Endothelial cell of umbilical vein (primary cell): ENCODE measurements at regions not wholly inside any gene's neighbourhood (a gene's known extent, or its start where the extent isn't known, plus 50 kb on each side); places are given as distances from the start of the nearest gene placed in this dataset.

Experiments
- BruUV-seq: library from RNA; stranded (reverse); fragments of 400-500 nt; replicated peaks from 2 replicates; lab custom pipeline; 2021; lab: Mats Ljungman, UMichigan
- CTCF ChIA-PET: fragments of 300-600, 350-600 bp; sonication (Branson Sonifier 250); formaldehyde crosslinking; loops from one replicate; lab custom pipeline; 2021; ENCODE audit warnings: antibody characterized with exemption, inconsistent platforms; lab: Charles Lee
- POLR2A ChIA-PET: fragments of 300-600, 350-600 bp; sonication (Branson Sonifier 250); formaldehyde crosslinking; loops from one replicate; lab custom pipeline; 2021; ENCODE audit warnings: antibody characterized with exemption, inconsistent platforms; lab: Charles Lee
- DNase-seq: peaks from one replicate; pipeline ENCODE4 v3.0.0-alpha.2; 2011; ENCODE audit warnings: low read depth, low spot score
- FAIRE-seq: peaks from 2 replicates; lab custom pipeline; 2011; peaks lifted over from hg19 to GRCh38; lab: Jason Lieb, UNC
- H2AFZ ChIP-seq: 2 replicates; pipeline ENCODE4 v1.6.0; 2012; ENCODE audit warnings: low read depth, low read length, control low read depth, inconsistent platforms
- H3K27ac ChIP-seq: 2 replicates; pipeline ENCODE4 v1.5.1; 2011; ENCODE audit warnings: low read depth, mild to moderate bottlenecking, control low read depth, low read length, moderate library complexity; ENCODE audit not compliant: insufficient read depth
- H3K27me3 ChIP-seq, 2 experiments: 2 replicates each; pipeline versions ENCODE4 v1.6.0 to v1.6.1; 2011; ENCODE audit warnings: low read length in 2 of 2, mixed read lengths in 1 of 2; ENCODE audit not compliant: control insufficient read depth in 2 of 2, insufficient read depth in 2 of 2
- H3K36me3 ChIP-seq, 2 experiments: 2 replicates in 1 of 2; 3 replicates in 1 of 2; pipeline ENCODE4 v1.5.1; 2011; ENCODE audit warnings: low read length in 2 of 2, mild to moderate bottlenecking in 1 of 2, moderate library complexity in 1 of 2; ENCODE audit not compliant: control insufficient read depth in 2 of 2, insufficient read depth in 2 of 2; ENCODE audit errors: extremely low read depth in 1 of 2
- H3K4me1 ChIP-seq: 3 replicates; pipeline ENCODE4 v1.5.1; 2011; ENCODE audit warnings: mild to moderate bottlenecking, low read length; ENCODE audit not compliant: control insufficient read depth, insufficient read depth; ENCODE audit errors: extremely low read depth
- H3K4me2 ChIP-seq: 2 replicates; pipeline ENCODE4 v1.6.1; 2011; ENCODE audit warnings: low read length, control low read depth, mixed read lengths; ENCODE audit not compliant: insufficient read depth
- H3K4me3 ChIP-seq, 3 experiments: fragments of 200-600 bp in 1 of 3; sonication (generic), shearing (Covaris generic) in 1 of 3; replicated peaks in 1 of 3; 2 replicates each; pipeline ENCODE4 v1.5.1; 2011 to 2016; ENCODE audit warnings: control low read depth in 3 of 3, low read length in 3 of 3, mild to moderate bottlenecking in 2 of 3, inconsistent platforms in 1 of 3, low read depth in 1 of 3, moderate library complexity in 1 of 3; ENCODE audit not compliant: insufficient read depth in 1 of 3
- H3K79me2 ChIP-seq: 2 replicates; pipeline ENCODE4 v1.6.0; 2012; ENCODE audit warnings: low read length, inconsistent platforms; ENCODE audit not compliant: control insufficient read depth, insufficient read depth
- H3K9ac ChIP-seq: replicated peaks from 2 replicates; pipeline ENCODE3; 2011; ENCODE audit warnings: low read length, control low read depth; ENCODE audit not compliant: insufficient read depth; ENCODE audit errors: extremely low read depth
- H3K9me1 ChIP-seq: replicated peaks from 3 replicates; pipeline ENCODE4 v1.6.0; 2011; ENCODE audit warnings: mild to moderate bottlenecking, low read length; ENCODE audit not compliant: control insufficient read depth, insufficient read depth; ENCODE audit errors: extremely low read depth
- H3K9me3 ChIP-seq: replicated peaks from 2 replicates; pipeline ENCODE4 v1.5.1; 2012; ENCODE audit warnings: low read length, inconsistent platforms; ENCODE audit not compliant: control insufficient read depth, insufficient read depth
- H4K20me1 ChIP-seq: replicated peaks from 2 replicates; pipeline ENCODE3; 2011; ENCODE audit warnings: mild to moderate bottlenecking, low read length; ENCODE audit not compliant: control insufficient read depth, insufficient read depth; ENCODE audit errors: extremely low read depth
- CTCF ChIP-seq, 2 donors: IDR thresholded peaks; 1 replicate in 1 of 2; 2 replicates in 1 of 2; pipeline ENCODE4 v1.5.1; 2011; ENCODE audit warnings: low read length in 2 of 2, mild to moderate bottlenecking in 2 of 2, moderate library complexity in 2 of 2, control low read depth in 1 of 2, inconsistent platforms in 1 of 2, low read depth in 1 of 2; ENCODE audit not compliant: insufficient read depth in 1 of 2; ENCODE audit errors: extremely low read depth in 1 of 2
- EZH2 ChIP-seq: IDR thresholded peaks from 2 replicates; pipeline ENCODE4 v1.6.1; 2012; ENCODE audit warnings: borderline replicate concordance, low read depth, mild to moderate bottlenecking, moderate library complexity, low read length, inconsistent platforms; ENCODE audit not compliant: severe bottlenecking
- FOS ChIP-seq: IDR thresholded peaks from 2 replicates; pipeline ENCODE4 v1.6.1; 2011; ENCODE audit warnings: mild to moderate bottlenecking, low read length, moderate library complexity, borderline replicate concordance; ENCODE audit not compliant: insufficient read depth
- GATA2 ChIP-seq: IDR thresholded peaks from 2 replicates; pipeline ENCODE4 v1.7.0; 2011; ENCODE audit warnings: low read depth, mild to moderate bottlenecking, moderate library complexity, mixed read lengths, low read length; ENCODE audit not compliant: insufficient read length, insufficient read depth
- JUN ChIP-seq: IDR thresholded peaks from 2 replicates; pipeline ENCODE4 v1.6.1; 2011; ENCODE audit warnings: borderline replicate concordance, low read depth; ENCODE audit not compliant: insufficient read length, insufficient read depth
- MAX ChIP-seq: IDR thresholded peaks from 2 replicates; pipeline ENCODE4 v1.6.1; 2011; ENCODE audit not compliant: insufficient read depth, insufficient read length
- MYC ChIP-seq: IDR thresholded peaks from one replicate; pipeline ENCODE4 v1.6.1; 2011; ENCODE audit warnings: mild to moderate bottlenecking, low read depth, low read length
- POLR2A ChIP-seq: IDR thresholded peaks from 2 replicates; pipeline ENCODE4 v1.6.1; 2012; ENCODE audit warnings: low read depth, mild to moderate bottlenecking, control low read depth, low read length
- POLR2AphosphoS5 ChIP-seq: IDR thresholded peaks from 2 replicates; pipeline ENCODE4 v1.6.1; 2012; ENCODE audit warnings: low read depth, mild to moderate bottlenecking, control low read depth, low read length, moderate library complexity; ENCODE audit not compliant: insufficient read depth
- dilution Hi-C: fragments of 300-500 bp; cut with MboI; formaldehyde crosslinking; loops from one replicate; pipeline ENCODE4 v1.15.0; 2019; ENCODE audit warnings: low sequenced_read_pairs; ENCODE audit not compliant: extremely low pct_ligation_motif_present
- intact Hi-C: fragments of 100-400 bp; cut with micrococcal nuclease; formaldehyde crosslinking; loops from one replicate; pipeline ENCODE4 v1.10.0; 2022

DNA sequence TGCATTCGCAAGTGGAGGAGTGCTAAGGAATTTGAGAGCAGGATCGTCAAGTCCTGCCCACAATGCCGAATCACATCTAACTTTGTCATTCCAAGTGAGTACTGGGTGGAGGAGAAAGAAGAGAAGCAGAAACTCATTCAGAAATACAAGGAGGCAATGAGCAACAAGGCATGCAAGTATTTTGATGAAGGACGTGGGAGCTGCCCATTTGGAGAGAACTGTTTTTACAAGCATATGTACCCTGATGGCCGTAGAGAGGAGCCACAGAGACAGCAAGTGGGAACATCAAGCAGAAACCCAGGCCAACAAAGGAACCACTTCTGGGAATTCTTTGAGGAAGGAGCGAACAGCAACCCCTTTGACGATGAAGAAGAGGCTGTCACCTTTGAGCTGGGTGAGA, 100.2 kb upstream of the MED14 start:
- TF ChIP-seq GATA2 (no peak), MAX (no peak), CTCF (IDR thresholded peaks at IDR 0.05; ENCODE audit: extremely low read depth in 1 of 2, insufficient read depth in 1 of 2, low read depth in 1 of 2, low read length in 2 of 2) (no peak), EZH2 (no peak), FOS (no peak)
- Histone ChIP-seq H4K20me1 (no peaks in the 10 kb centered on the region), H3K4me1 (no peaks in the 10 kb centered on the region), H3K9ac (no peak overlapping the region), H3K4me2 (no peak overlapping the region), H3K4me3 (no peak overlapping the region), H3K9me3 (no peaks in the 10 kb centered on the region), H3K27me3 (no peaks in the 10 kb centered on the region), H2AFZ (no peak overlapping the region), H3K9me1 (no peaks in the 10 kb centered on the region), H3K27ac (no peak overlapping the region), H3K36me3 (no peaks in the 10 kb centered on the region), H3K79me2 (no peaks in the 10 kb centered on the region)
- POLR2A ChIA-PET, result no interaction called here
- no peak for FAIRE-seq
- no TSS peak for BruUV-seq
- dilution Hi-C loops, result no loop called here
- intact Hi-C loops, result no loop called here
- CTCF ChIA-PET, result no interaction called here
- DNase-seq, result no peak

DNA sequence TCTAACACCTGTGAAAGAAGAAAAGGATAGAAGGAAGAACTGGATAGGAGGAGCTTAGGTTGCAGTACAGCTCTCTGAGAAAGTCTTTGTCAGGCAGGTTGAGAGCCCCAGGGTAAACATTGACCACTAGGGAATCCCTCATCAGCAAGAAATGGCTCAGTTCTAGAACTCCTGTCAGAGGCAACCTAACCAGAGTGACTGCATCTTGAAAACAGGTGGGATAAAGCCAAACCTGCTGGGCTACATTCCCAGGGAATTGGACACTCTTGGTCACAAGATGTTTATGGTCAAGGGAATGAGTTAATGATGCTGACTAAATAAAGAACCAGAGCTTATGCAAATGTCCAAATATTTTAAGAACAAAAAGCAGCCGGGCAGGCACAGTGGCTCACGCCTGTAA, 108.3 kb upstream of the MED14 start:
- Histone ChIP-seq H2AFZ (no peak overlapping the region), H3K9me3 (no peaks in the 10 kb centered on the region), H3K27ac (no peak overlapping the region), H3K4me2 (no peak overlapping the region), H4K20me1 (no peaks in the 10 kb centered on the region), H3K9me1 (no peaks in the 10 kb centered on the region), H3K4me1 (no peaks in the 10 kb centered on the region), H3K27me3 (no peaks in the 10 kb centered on the region), H3K4me3 (no peak overlapping the region), H3K9ac (no peak overlapping the region), H3K79me2 (no peaks in the 10 kb centered on the region), H3K36me3 (no peaks in the 10 kb centered on the region)
- no TSS peak for BruUV-seq
- ChIA-PET CTCF (no interaction called here), POLR2A (no interaction called here)
- dilution Hi-C loops (no loop called here), intact Hi-C loops (no loop called here)
- DNase-seq (no peak), FAIRE-seq (no peak)
- no peak for TF ChIP-seq EZH2
- TF ChIP-seq POLR2A, result no peak
- no peak for TF ChIP-seq CTCF (IDR thresholded peaks at IDR 0.05; ENCODE audit: extremely low read depth in 1 of 2, insufficient read depth in 1 of 2, low read depth in 1 of 2, low read length in 2 of 2)
- TF ChIP-seq GATA2, result no peak
- no peak for TF ChIP-seq JUN
- no peak for TF ChIP-seq POLR2AphosphoS5
- TF ChIP-seq FOS, result no peak
- TF ChIP-seq MAX, result no peak
- no peak for TF ChIP-seq MYC
